MCF 10A (cell line): ENCODE measurements at regions not wholly inside any gene's neighbourhood (a gene's known extent, or its start where the extent isn't known, plus 50 kb on each side); places are given as distances from the start of the nearest gene placed in this dataset.

Experiments
- BruUV-seq: library from RNA; stranded (reverse); fragments of 400-500 nt; replicated peaks from 2 replicates; lab custom pipeline; 2021; lab: Mats Ljungman, UMichigan
- CTCF ChIA-PET: fragments of 300-600 bp; sonication (Branson Sonifier 250); formaldehyde crosslinking; extraction: SDS; loops from one replicate; lab custom pipeline; 2021; ENCODE audit warnings: antibody characterized with exemption, inconsistent platforms; lab: Yijun Ruan, JAX
- POLR2A ChIA-PET: fragments of 300-600, 350-650 bp; sonication (Branson Sonifier 250); formaldehyde crosslinking; extraction: SDS; loops from one replicate; lab custom pipeline; 2020; ENCODE audit warnings: antibody characterized with exemption, inconsistent platforms; lab: Yijun Ruan, JAX
- DNase-seq: peaks from one replicate; pipeline ENCODE4 v3.0.0-alpha.2; 2018; ENCODE audit not compliant: unreplicated experiment
- H3K27ac Mint-ChIP-seq: one replicate; pipeline ENCODE4 v1.8.0; 2022; ENCODE audit warnings: mild to moderate bottlenecking, low read depth, mixed read lengths; ENCODE audit not compliant: unreplicated experiment
- H3K27me3 Mint-ChIP-seq: one replicate; pipeline ENCODE4 v1.8.0; 2022; ENCODE audit warnings: mixed read lengths; ENCODE audit not compliant: insufficient read depth, unreplicated experiment
- H3K36me3 Mint-ChIP-seq: one replicate; pipeline ENCODE4 v1.8.0; 2022; ENCODE audit warnings: mild to moderate bottlenecking, moderate library complexity, mixed read lengths; ENCODE audit not compliant: insufficient read depth, unreplicated experiment
- H3K4me1 Mint-ChIP-seq: one replicate; pipeline ENCODE4 v1.8.0; 2022; ENCODE audit warnings: mixed read lengths; ENCODE audit not compliant: insufficient read depth, unreplicated experiment
- H3K4me3 Mint-ChIP-seq: one replicate; pipeline ENCODE4 v1.8.0; 2022; ENCODE audit warnings: mild to moderate bottlenecking, moderate library complexity, mixed read lengths; ENCODE audit not compliant: unreplicated experiment
- H3K9me3 Mint-ChIP-seq: one replicate; pipeline ENCODE4 v1.8.0; 2022; ENCODE audit warnings: mixed read lengths; ENCODE audit not compliant: unreplicated experiment
- CTCF ChIP-seq: fragments of 200-600 bp; IDR thresholded peaks from one replicate; pipeline ENCODE4 v1.8.0; 2022; ENCODE audit warnings: antibody characterized with exemption, mild to moderate bottlenecking; ENCODE audit not compliant: unreplicated experiment
- intact Hi-C: fragments of 100-400 bp; cut with micrococcal nuclease; formaldehyde crosslinking; loops from 2 replicates; pipeline ENCODE4 v1.14.1; 2022

DNA sequence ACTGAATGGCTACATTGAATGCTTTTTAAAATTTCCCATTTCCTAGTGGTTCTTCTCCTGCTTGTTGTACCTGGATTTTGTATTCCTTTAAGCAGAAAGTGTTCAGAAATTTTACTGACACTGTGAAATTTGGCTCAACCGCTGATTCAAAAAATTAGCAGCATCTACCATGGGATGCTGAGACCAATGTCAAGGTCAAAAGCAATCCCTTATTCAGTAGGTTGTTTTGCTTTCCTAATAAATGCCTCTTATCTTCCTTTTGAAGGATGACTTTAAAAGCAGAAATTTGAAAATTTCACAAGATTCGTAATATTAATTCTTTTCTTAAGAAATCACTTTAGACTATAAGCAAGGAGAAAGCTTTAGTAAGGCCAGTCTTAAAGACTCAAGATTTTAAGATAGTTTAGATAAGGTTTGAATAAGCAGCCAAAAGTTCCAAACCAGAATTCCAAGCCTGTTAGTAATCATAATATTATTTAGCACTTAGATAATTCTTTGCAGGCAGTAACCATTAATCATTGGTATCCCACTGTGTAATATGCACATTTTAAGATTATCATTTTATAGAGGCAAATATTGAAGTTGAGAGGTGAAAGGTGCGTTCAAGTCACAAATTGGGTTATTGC lies 508.8 kb downstream of the ANKRD50 start:
- DNase-seq = no peak
- H3K27ac Mint-ChIP-seq = no peak overlapping the region
- ChIA-PET CTCF (interaction anchor here (0.6 to 1.9 kb wide), 2 partner anchors 53 to 431 kb away, joined by 3 to 5 read pairs; no protein-coding TSS in a partner anchor), POLR2A (interaction anchor here (0.8 to 1.7 kb wide), 2 partner anchors 9 to 25 kb away, joined by 3 to 4 read pairs; no protein-coding TSS in a partner anchor)
- TF ChIP-seq CTCF = no peak
- H3K4me3 Mint-ChIP-seq = no peak overlapping the region
- H3K4me1 Mint-ChIP-seq = peaks cover 40% of the 10 kb centered on the region
- no peaks in the 10 kb centered on the region for H3K36me3 Mint-ChIP-seq
- intact Hi-C loops = no loop called here
- H3K9me3 Mint-ChIP-seq = no peaks in the 10 kb centered on the region
- no peaks in the 10 kb centered on the region for H3K27me3 Mint-ChIP-seq
- no TSS peak for BruUV-seq

DNA sequence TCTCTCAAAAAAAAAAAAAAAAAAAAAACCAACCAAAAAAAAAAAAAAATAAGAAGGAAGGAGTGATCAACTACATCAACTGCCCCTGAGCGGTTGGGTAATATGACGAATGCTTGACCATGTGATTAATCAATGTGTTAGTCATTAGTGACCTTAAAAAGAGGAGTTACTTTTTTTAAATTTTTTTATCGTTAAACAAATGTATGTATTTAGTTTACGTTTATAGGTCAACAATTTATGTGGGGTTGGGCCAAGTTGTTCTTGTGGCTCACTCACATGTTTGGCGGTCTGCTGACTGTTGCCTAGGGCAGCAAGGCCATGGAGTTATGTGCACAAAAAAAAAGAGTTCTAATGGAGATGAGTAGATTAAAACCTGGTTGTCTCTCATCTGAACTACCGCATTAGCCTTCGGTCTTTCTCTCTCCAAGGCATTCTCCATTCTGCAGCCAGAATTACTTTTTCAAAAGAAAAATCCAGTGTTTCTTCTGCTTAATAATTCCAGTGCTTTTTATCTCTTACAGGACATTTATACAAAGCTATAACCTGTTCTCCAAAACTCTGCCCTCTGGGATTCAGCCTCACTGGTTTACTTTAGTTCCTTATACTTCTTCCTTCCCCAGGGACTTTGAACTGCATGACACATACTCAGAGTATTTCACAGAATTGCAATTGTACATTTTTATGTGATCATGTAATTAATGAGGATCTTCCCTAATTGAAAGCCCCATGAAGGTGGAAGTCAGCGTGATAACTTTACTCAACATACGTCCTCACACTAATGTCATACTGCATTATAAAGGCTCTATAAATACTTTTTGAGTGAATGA lies 505.5 kb downstream of the ANKRD50 start:
- peak overlapping the region; percentile 43 for H3K4me3 Mint-ChIP-seq
- H3K9me3 Mint-ChIP-seq = no peaks in the 10 kb centered on the region
- no peaks in the 10 kb centered on the region for H3K27me3 Mint-ChIP-seq
- TF ChIP-seq CTCF = no peak
- intact Hi-C loops = no loop called here
- H3K27ac Mint-ChIP-seq = peak overlapping the region; percentile 85
- peaks cover 27% of the 10 kb centered on the region for H3K4me1 Mint-ChIP-seq
- DNase-seq = peak; percentile 37
- H3K36me3 Mint-ChIP-seq = no peaks in the 10 kb centered on the region
- POLR2A ChIA-PET = no interaction called here
- TSS peak; percentile 93 for BruUV-seq
- CTCF ChIA-PET = interaction anchor here (0.5 to 1.0 kb wide), 2 partner anchors 28 to 51 kb away, joined by 3 to 5 read pairs; no protein-coding TSS in a partner anchor

DNA sequence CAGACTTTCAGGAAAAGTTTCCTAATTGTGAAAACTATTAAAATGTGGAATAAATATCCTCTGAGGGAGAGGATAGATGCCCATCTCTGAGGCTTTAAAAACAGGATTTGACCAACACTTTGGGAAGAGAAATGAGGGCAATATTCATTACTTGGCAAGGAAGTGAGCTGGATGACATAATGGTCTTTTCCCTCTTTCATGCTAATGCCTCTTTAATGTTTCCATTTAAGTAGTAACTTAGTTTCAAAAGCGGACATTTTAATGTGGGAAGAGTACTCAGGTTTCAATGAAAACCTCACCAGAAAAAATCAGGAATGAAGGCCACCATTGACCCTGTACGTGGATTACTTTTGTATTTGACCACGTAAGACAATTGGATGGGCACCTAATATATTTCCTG lies 503.3 kb downstream of the ANKRD50 start:
- Mint-ChIP-seq H3K4me3 (no peak overlapping the region), H3K27me3 (no peaks in the 10 kb centered on the region), H3K4me1 (peaks cover 32% of the 10 kb centered on the region), H3K36me3 (no peaks in the 10 kb centered on the region), H3K9me3 (no peaks in the 10 kb centered on the region), H3K27ac (no peak overlapping the region)
- ChIA-PET CTCF (no interaction called here), POLR2A (no interaction called here)
- DNase-seq = no peak
- intact Hi-C loops = no loop called here
- TF ChIP-seq CTCF = no peak
- BruUV-seq = no TSS peak

DNA sequence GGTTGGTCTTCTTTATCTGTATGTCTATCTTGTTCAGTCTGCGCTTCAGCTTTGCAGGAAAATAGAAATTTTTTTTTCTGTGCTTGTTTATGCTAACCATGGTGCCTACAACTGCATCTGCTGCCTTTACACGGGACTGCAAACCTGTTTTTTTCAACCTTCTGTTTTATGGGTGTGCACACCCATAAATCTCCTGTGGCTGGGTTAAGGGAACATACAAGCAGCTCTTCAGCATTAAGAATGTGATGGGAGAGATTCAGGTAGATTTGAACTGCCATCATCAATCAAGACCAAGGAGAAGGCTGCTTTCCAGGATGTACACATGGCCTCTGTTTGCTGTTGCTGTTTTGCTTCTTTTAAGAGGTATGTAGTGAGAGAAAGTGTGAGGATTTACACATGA lies 502.9 kb downstream of the ANKRD50 start:
- no peaks in the 10 kb centered on the region for H3K9me3 Mint-ChIP-seq
- BruUV-seq = no TSS peak
- ChIA-PET CTCF (no interaction called here), POLR2A (no interaction called here)
- peaks cover 29% of the 10 kb centered on the region for H3K4me1 Mint-ChIP-seq
- TF ChIP-seq CTCF = no peak
- no peak for DNase-seq
- no peaks in the 10 kb centered on the region for H3K27me3 Mint-ChIP-seq
- no peak overlapping the region for H3K4me3 Mint-ChIP-seq
- H3K36me3 Mint-ChIP-seq = no peaks in the 10 kb centered on the region
- H3K27ac Mint-ChIP-seq = no peak overlapping the region
- intact Hi-C loops = no loop called here
